ENCODE measurements at regions not wholly inside any gene's neighbourhood (a gene's known extent, or its start where the extent isn't known, plus 50 kb on each side); places are given as distances from the start of the nearest gene placed in this dataset.
"Not testable (repeated sequence)": the region's sequence is repeated elsewhere in the genome, so short reads cannot be mapped to it uniquely, and the experiment has no call there.

GRCh38 chr16:86216591-86216990, 293.7 kb upstream of the FOXF1 start:
- DNase-seq: no peak

GRCh38 chr16:86217001-86217890, 293.1 kb upstream of the FOXF1 start:
- no peak for DNase-seq

GRCh38 chr16:86217891-86218270, 292.4 kb upstream of the FOXF1 start:
- DNase-seq: no peak

- no peak for DNase-seq
Observed at GRCh38 chr16:86218479-86219170, 291.7 kb upstream of the FOXF1 start.

- no peak for DNase-seq
Observed at GRCh38 chr16:86219655-86220445, 290.5 kb upstream of the FOXF1 start.

GRCh38 chr16:86220561-86220960, 289.8 kb upstream of the FOXF1 start:
- DNase-seq: no peak

GRCh38 chr16:86221085-86221484, 289.2 kb upstream of the FOXF1 start:
- no peak for DNase-seq

- no peak for DNase-seq
Observed at GRCh38 chr16:86222547-86222946, 287.8 kb upstream of the FOXF1 start.

- no peak for DNase-seq
Observed at GRCh38 chr16:86222965-86223551, 287.3 kb upstream of the FOXF1 start.

- DNase-seq: no peak
Observed at GRCh38 chr16:86224126-86224525, 286.2 kb upstream of the FOXF1 start.

GRCh38 chr16:86224629-86225028, 285.7 kb upstream of the FOXF1 start:
- DNase-seq: no peak

GRCh38 chr16:86225905-86226371, 284.4 kb upstream of the FOXF1 start:
- no peak for DNase-seq

- DNase-seq: no peak
Observed at GRCh38 chr16:86227041-86227440, 283.3 kb upstream of the FOXF1 start.

- no peak for DNase-seq
Observed at GRCh38 chr16:86227801-86228200, 282.5 kb upstream of the FOXF1 start.

- DNase-seq: no peak
Observed at GRCh38 chr16:86228713-86229112, 281.6 kb upstream of the FOXF1 start.

GRCh38 chr16:86229283-86229682, 281.0 kb upstream of the FOXF1 start:
- no peak for DNase-seq

GRCh38 chr16:86229866-86230656, 280.3 kb upstream of the FOXF1 start:
- no peak for DNase-seq

GRCh38 chr16:86231321-86231995, 278.9 kb upstream of the FOXF1 start:
- no peak for DNase-seq

- no peak for DNase-seq
Observed at GRCh38 chr16:86231996-86232350, 278.4 kb upstream of the FOXF1 start.

GRCh38 chr16:86232496-86232895, 277.8 kb upstream of the FOXF1 start:
- no peak for DNase-seq

- DNase-seq: not testable (repeated sequence)
Observed at GRCh38 chr16:86233506-86233905, 276.8 kb upstream of the FOXF1 start.
